IMR-90 (cell line): ENCODE measurements at regions not wholly inside any gene's neighbourhood (a gene's known extent, or its start where the extent isn't known, plus 50 kb on each side); places are given as distances from the start of the nearest gene placed in this dataset.

Source experiments
- ATAC-seq: fragments of 200-7000 bp; cut with Tn5 transposase; 2 replicates; pipeline ENCODE4 v1.9.1; 2020; ENCODE audit warnings: low read depth, mild to moderate bottlenecking, moderate library complexity
- BruUV-seq: library from RNA; stranded (reverse); fragments of 400-500 nt; replicated peaks from 2 replicates; lab custom pipeline; 2021; lab: Mats Ljungman, UMichigan
- CTCF ChIA-PET: fragments of 300-600 bp; formaldehyde crosslinking; extraction: SDS; loops from one replicate; lab custom pipeline; 2021; ENCODE audit warnings: antibody characterized with exemption; lab: Yijun Ruan, JAX
- POLR2A ChIA-PET: fragments of 300-600 bp; sonication (Branson Sonifier 250); formaldehyde crosslinking; loops from one replicate; lab custom pipeline; 2022; ENCODE audit warnings: antibody characterized with exemption; ENCODE audit not compliant: unreplicated experiment; lab: Charles Lee
- DNase-seq: peaks from one replicate; pipeline ENCODE4 v3.0.0; 2013
- H2AFZ ChIP-seq: replicated peaks from 2 replicates; pipeline ENCODE3; 2013; ENCODE audit warnings: low read length, mild to moderate bottlenecking; ENCODE audit not compliant: poor library complexity
- H2AK5ac ChIP-seq: 2 replicates; pipeline ENCODE4 v1.6.1; 2013; ENCODE audit warnings: low read depth, low read length, inconsistent platforms
- H2AK9ac ChIP-seq: replicated peaks from 2 replicates; pipeline ENCODE3; 2013; ENCODE audit warnings: mild to moderate bottlenecking, low read depth, low read length, moderate library complexity; ENCODE audit not compliant: poor library complexity
- H2BK120ac ChIP-seq: 2 replicates; pipeline ENCODE4 v1.6.1; 2013; ENCODE audit warnings: low read depth, low read length, inconsistent platforms
- H2BK15ac ChIP-seq: 3 replicates; pipeline ENCODE4 v1.6.1; 2013; ENCODE audit warnings: low read depth, low read length, inconsistent platforms
- H2BK20ac ChIP-seq: 2 replicates; pipeline ENCODE4 v1.6.1; 2013; ENCODE audit warnings: low read depth, mild to moderate bottlenecking, inconsistent platforms, low read length, moderate library complexity
- H2BK5ac ChIP-seq: 2 replicates; pipeline ENCODE4 v1.6.1; 2013; ENCODE audit warnings: mild to moderate bottlenecking, low read depth, low read length, inconsistent platforms; ENCODE audit not compliant: poor library complexity, severe bottlenecking
- H3K14ac ChIP-seq: replicated peaks from 2 replicates; pipeline ENCODE4 v1.6.1; 2013; ENCODE audit warnings: low read depth, low read length, inconsistent platforms
- H3K18ac ChIP-seq: 2 replicates; pipeline ENCODE4 v1.6.1; 2013; ENCODE audit warnings: low read depth, low read length, control low read depth
- H3K23ac ChIP-seq: 2 replicates; pipeline ENCODE4 v1.6.1; 2013; ENCODE audit warnings: low read depth, low read length, inconsistent platforms
- H3K27ac ChIP-seq: 2 replicates; pipeline ENCODE4 v1.5.1; 2013; ENCODE audit warnings: mild to moderate bottlenecking, control low read depth, low read length; ENCODE audit not compliant: insufficient read depth
- H3K27me3 ChIP-seq: 2 replicates; pipeline ENCODE4 v1.6.1; 2013; ENCODE audit warnings: low read length; ENCODE audit not compliant: control insufficient read depth, insufficient read depth
- H3K36me3 ChIP-seq: 2 replicates; pipeline ENCODE4 v1.6.1; 2013; ENCODE audit warnings: low read length, mixed read lengths; ENCODE audit not compliant: control insufficient read depth, insufficient read depth
- H3K4ac ChIP-seq: 2 replicates; pipeline ENCODE4 v1.6.1; 2013; ENCODE audit warnings: low read depth, low read length, inconsistent platforms
- H3K4me1 ChIP-seq: 2 replicates; pipeline ENCODE4 v1.6.1; 2013; ENCODE audit warnings: low read length, mixed read lengths; ENCODE audit not compliant: control insufficient read depth, insufficient read depth
- H3K4me2 ChIP-seq: 2 replicates; pipeline ENCODE4 v1.6.1; 2013; ENCODE audit warnings: low read depth, mild to moderate bottlenecking, control low read depth, low read length, moderate library complexity
- H3K4me3 ChIP-seq: 2 replicates; pipeline ENCODE4 v1.5.1; 2013; ENCODE audit warnings: low read depth, mild to moderate bottlenecking, control low read depth, low read length, moderate library complexity; ENCODE audit not compliant: insufficient read depth
- H3K56ac ChIP-seq: 2 replicates; pipeline ENCODE4 v1.6.1; 2013; ENCODE audit warnings: low read length, inconsistent platforms; ENCODE audit not compliant: insufficient read depth; ENCODE audit errors: extremely low read depth
- H3K79me1 ChIP-seq, 2 experiments: 2 replicates each; pipeline ENCODE4 v1.6.1; 2013; ENCODE audit warnings: low read length in 2 of 2, inconsistent platforms in 1 of 2, low read depth in 1 of 2
- H3K9ac ChIP-seq: 2 replicates; pipeline ENCODE4 v1.6.1; 2013; ENCODE audit warnings: low read depth, low read length, control low read depth
- H3K9me1 ChIP-seq: 2 replicates; pipeline ENCODE4 v1.6.1; 2013; ENCODE audit warnings: low read length, inconsistent platforms; ENCODE audit not compliant: insufficient read depth
- H3K9me3 ChIP-seq: 2 replicates; pipeline ENCODE4 v1.6.1; 2013; ENCODE audit warnings: low read length; ENCODE audit not compliant: control insufficient read depth, insufficient read depth
- H4K20me1 ChIP-seq: 2 replicates; pipeline ENCODE4 v1.6.1; 2013; ENCODE audit warnings: low read length, inconsistent platforms; ENCODE audit not compliant: insufficient read depth
- H4K5ac ChIP-seq: 2 replicates; pipeline ENCODE4 v1.6.1; 2013; ENCODE audit warnings: mild to moderate bottlenecking, low read depth, low read length, control low read depth
- H4K8ac ChIP-seq, 2 experiments: 2 replicates each; pipeline ENCODE4 v1.6.1; 2013; ENCODE audit warnings: low read depth in 2 of 2, low read length in 2 of 2, control low read depth in 1 of 2, inconsistent platforms in 1 of 2
- H4K91ac ChIP-seq: 2 replicates; pipeline ENCODE4 v1.6.1; 2013; ENCODE audit warnings: low read depth, low read length, inconsistent platforms; ENCODE audit not compliant: insufficient read depth
- CHD1 ChIP-seq: IDR thresholded peaks from 2 replicates; pipeline ENCODE4 v1.6.1; 2012; ENCODE audit warnings: low read depth, low read length, improper control_type of control experiment
- ELK1 ChIP-seq: fragments of 150-350 bp; IDR thresholded peaks from 2 replicates; pipeline ENCODE4 v1.6.1; 2016; ENCODE audit warnings: low read depth, mild to moderate bottlenecking, low read length, moderate library complexity, borderline replicate concordance
- FOS ChIP-seq: fragments of 150-350 bp; IDR thresholded peaks from 2 replicates; pipeline ENCODE4 v1.6.1; 2016; ENCODE audit warnings: low read depth, low read length
- MAFK ChIP-seq: IDR thresholded peaks from 2 replicates; pipeline ENCODE4 v1.6.1; 2012; ENCODE audit warnings: low read depth, low read length, improper control_type of control experiment
- MAZ ChIP-seq: IDR thresholded peaks from 2 replicates; pipeline ENCODE4 v1.6.1; 2012; ENCODE audit warnings: low read depth, mild to moderate bottlenecking, low read length, improper control_type of control experiment, moderate library complexity, borderline replicate concordance
- MXI1 ChIP-seq: IDR thresholded peaks from 2 replicates; pipeline ENCODE4 v1.6.1; 2012; ENCODE audit warnings: low read depth, mild to moderate bottlenecking, low read length, moderate library complexity, borderline replicate concordance
- NFE2L2 ChIP-seq: fragments of 150-350 bp; IDR thresholded peaks from 2 replicates; pipeline ENCODE4 v1.6.1; 2016; ENCODE audit warnings: low read depth, mild to moderate bottlenecking, low read length
- POLR2A ChIP-seq: IDR thresholded peaks from 2 replicates; pipeline ENCODE4 v1.6.1; 2012; ENCODE audit warnings: mild to moderate bottlenecking, low read depth, low read length
- RAD21 ChIP-seq: IDR thresholded peaks from 2 replicates; pipeline ENCODE4 v1.6.1; 2012; ENCODE audit warnings: low read length, improper control_type of control experiment
- RCOR1 ChIP-seq: IDR thresholded peaks from 2 replicates; pipeline ENCODE4 v1.6.1; 2012; ENCODE audit warnings: mild to moderate bottlenecking, low read length, improper control_type of control experiment; ENCODE audit not compliant: insufficient replicate concordance
- RFX5 ChIP-seq: IDR thresholded peaks from 2 replicates; pipeline ENCODE4 v1.8.0; 2012; ENCODE audit warnings: low read depth, mild to moderate bottlenecking, low read length, moderate library complexity
- SMC3 ChIP-seq: fragments of 150-350 bp; IDR thresholded peaks from 2 replicates; pipeline ENCODE4 v1.6.1; 2016; ENCODE audit warnings: low read depth, mild to moderate bottlenecking, antibody characterized with exemption, low read length, moderate library complexity
- WGBS, 2 experiments: methylation state at CpG; one replicate each; pipeline versions ENCODE4 v1.1.5 to v1.1.7; 2013; ENCODE audit warnings: missing lambda C conversion rate in 2 of 2; ENCODE audit not compliant: insufficient read length in 1 of 2; ENCODE audit errors: extremely low coverage in 2 of 2; 5-methylcytosine and 5-hydroxymethylcytosine counted together
- dilution Hi-C: fragments of 300-500 bp; cut with HindIII; formaldehyde crosslinking; loops from one replicate; pipeline ENCODE4 v1.14.3; 2018; ENCODE audit warnings: low sequenced_read_pairs; ENCODE audit not compliant: unreplicated experiment
- in situ Hi-C: fragments of 300-500 bp; cut with MboI; formaldehyde crosslinking; loops from 3 replicates; pipeline ENCODE4 v1.14.3; 2019; ENCODE audit warnings: low sequenced_read_pairs, inconsistent platforms, mixed read lengths
- intact Hi-C: fragments of 100-400 bp; cut with micrococcal nuclease; formaldehyde crosslinking; loops from 2 replicates; pipeline ENCODE4 v1.10.0; 2022
- TF ChIP-seq, protein P1 (sequence below): conservative IDR thresholded peaks from 2 replicates; pipeline ENCODE4 v1.5.1; 2012; ENCODE audit warnings: mild to moderate bottlenecking, low read depth, low read length, improper control_type of control experiment

DNA sequence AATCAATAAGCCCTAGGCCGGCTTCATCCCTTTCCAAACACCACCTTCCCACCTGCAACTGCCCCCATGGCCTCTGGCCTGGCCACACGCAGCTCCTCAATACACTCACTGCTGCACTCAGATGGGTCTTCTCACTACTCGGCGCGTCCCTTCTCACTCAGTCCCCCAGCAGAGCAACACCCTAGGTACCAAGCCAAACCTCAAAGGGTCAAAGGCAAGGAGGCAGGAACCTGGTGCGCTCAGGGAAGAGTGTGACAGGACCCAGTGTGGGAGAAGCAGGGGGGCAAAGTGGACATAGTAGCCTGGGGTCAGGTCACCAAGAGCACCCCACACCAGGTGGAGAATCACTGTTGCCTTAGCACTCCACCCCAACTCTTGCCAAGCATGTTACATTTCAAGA is 90.6 kb downstream of the TTC32 start:
- DNase-seq (no peak), ATAC-seq (no peak)
- TF ChIP-seq, protein P1, sequence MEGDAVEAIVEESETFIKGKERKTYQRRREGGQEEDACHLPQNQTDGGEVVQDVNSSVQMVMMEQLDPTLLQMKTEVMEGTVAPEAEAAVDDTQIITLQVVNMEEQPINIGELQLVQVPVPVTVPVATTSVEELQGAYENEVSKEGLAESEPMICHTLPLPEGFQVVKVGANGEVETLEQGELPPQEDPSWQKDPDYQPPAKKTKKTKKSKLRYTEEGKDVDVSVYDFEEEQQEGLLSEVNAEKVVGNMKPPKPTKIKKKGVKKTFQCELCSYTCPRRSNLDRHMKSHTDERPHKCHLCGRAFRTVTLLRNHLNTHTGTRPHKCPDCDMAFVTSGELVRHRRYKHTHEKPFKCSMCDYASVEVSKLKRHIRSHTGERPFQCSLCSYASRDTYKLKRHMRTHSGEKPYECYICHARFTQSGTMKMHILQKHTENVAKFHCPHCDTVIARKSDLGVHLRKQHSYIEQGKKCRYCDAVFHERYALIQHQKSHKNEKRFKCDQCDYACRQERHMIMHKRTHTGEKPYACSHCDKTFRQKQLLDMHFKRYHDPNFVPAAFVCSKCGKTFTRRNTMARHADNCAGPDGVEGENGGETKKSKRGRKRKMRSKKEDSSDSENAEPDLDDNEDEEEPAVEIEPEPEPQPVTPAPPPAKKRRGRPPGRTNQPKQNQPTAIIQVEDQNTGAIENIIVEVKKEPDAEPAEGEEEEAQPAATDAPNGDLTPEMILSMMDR, result no peak
- no peak for TF ChIP-seq NFE2L2
- no peak for TF ChIP-seq SMC3
- TF ChIP-seq RCOR1, result no peak
- TF ChIP-seq RAD21, result no peak
- TF ChIP-seq ELK1, result no peak
- no peak for TF ChIP-seq MAZ
- no peak for TF ChIP-seq MAFK
- no peak for TF ChIP-seq FOS
- TF ChIP-seq RFX5, result no peak
- no peak for TF ChIP-seq CHD1
- TF ChIP-seq POLR2A, result no peak
- no peak for TF ChIP-seq MXI1
- no peak overlapping the region for H2AFZ ChIP-seq
- H3K79me1 ChIP-seq, result no peaks in the 10 kb centered on the region
- H4K91ac ChIP-seq, result no peak overlapping the region
- no peaks in the 10 kb centered on the region for H4K20me1 ChIP-seq
- no peak overlapping the region for H2BK20ac ChIP-seq
- H3K9ac ChIP-seq, result no peak overlapping the region
- H3K27ac ChIP-seq, result no peak overlapping the region
- no peaks in the 10 kb centered on the region; the same call in 1 of the 2 replicates for H3K9me1 ChIP-seq
- H3K4me3 ChIP-seq, result no peak overlapping the region
- H3K18ac ChIP-seq, result no peak overlapping the region
- POLR2A ChIA-PET, result no interaction called here
- no peak overlapping the region for H3K23ac ChIP-seq
- peaks cover 3% of the 10 kb centered on the region for H3K4me1 ChIP-seq
- WGBS, 2 experiments, result 60% methylated on average over 1 of the region's 6 CpGs; no CpG with 5 or more reads in 1 of the 2 experiments
- dilution Hi-C loops (no loop called here), intact Hi-C loops (no loop called here), in situ Hi-C loops (no loop called here)
- no peak overlapping the region for H2AK9ac ChIP-seq
- no peaks in the 10 kb centered on the region for H3K36me3 ChIP-seq
- H3K27me3 ChIP-seq, result no peaks in the 10 kb centered on the region; the same call in 1 of the 2 replicates
- H3K4ac ChIP-seq, result no peak overlapping the region
- no peak overlapping the region for H3K56ac ChIP-seq
- no TSS peak for BruUV-seq
- no peak overlapping the region for H2AK5ac ChIP-seq
- H2BK120ac ChIP-seq, result no peak overlapping the region
- H3K9me3 ChIP-seq, result no peaks in the 10 kb centered on the region
- no peak overlapping the region for H4K5ac ChIP-seq
- H4K8ac ChIP-seq, result no peak overlapping the region
- H2BK5ac ChIP-seq, result no peak overlapping the region
- H3K14ac ChIP-seq, result no peak overlapping the region
- H2BK15ac ChIP-seq, result no peak overlapping the region
- CTCF ChIA-PET, result no interaction called here
- H3K4me2 ChIP-seq, result no peak overlapping the region
